CD4-positive, alpha-beta T cell treated with Interleukin-12 subunit alpha and Interleukin-12 subunit beta, for 1 hour (primary cell): ENCODE measurements at regions not wholly inside any gene's neighbourhood (a gene's known extent, or its start where the extent isn't known, plus 50 kb on each side); places are given as distances from the start of the nearest gene placed in this dataset.

Source experiments
- DNase-seq: peaks from one replicate; pipeline ENCODE4 v3.0.0-alpha.2; 2020

- no peak for DNase-seq
Observed at GRCh38 chr7:46970131-46970430, 611.8 kb downstream of the TNS3 start.

GRCh38 chr7:46969303-46970130 is 612.4 kb downstream of the TNS3 start:
- DNase-seq: no peak

- DNase-seq: no peak
Observed at GRCh38 chr7:46968003-46968402, 613.9 kb downstream of the TNS3 start.

- DNase-seq: no peak
Observed at GRCh38 chr7:46963719-46964118, 618.2 kb downstream of the TNS3 start.

GRCh38 chr7:46960970-46961369 is 620.9 kb downstream of the TNS3 start:
- no peak for DNase-seq

- no peak for DNase-seq
Observed at GRCh38 chr7:46957195-46957594, 624.7 kb downstream of the TNS3 start.

GRCh38 chr7:46955531-46955930 is 626.4 kb downstream of the TNS3 start:
- DNase-seq: no peak

GRCh38 chr7:46954181-46954580 is 627.7 kb downstream of the TNS3 start:
- DNase-seq: no peak

- no peak for DNase-seq
Observed at GRCh38 chr7:46953008-46953407, 628.9 kb downstream of the TNS3 start.

GRCh38 chr7:46949270-46949931 is 632.5 kb downstream of the TNS3 start:
- DNase-seq: no peak

- no peak for DNase-seq
Observed at GRCh38 chr7:46948716-46949115, 633.2 kb downstream of the TNS3 start.

- no peak for DNase-seq
Observed at GRCh38 chr7:46945328-46945727, 636.6 kb downstream of the TNS3 start.

GRCh38 chr7:46943996-46944395 is 637.9 kb downstream of the TNS3 start:
- DNase-seq: no peak

GRCh38 chr7:46942574-46942973 is 639.3 kb downstream of the TNS3 start:
- DNase-seq: no peak

GRCh38 chr7:46940178-46940577 is 641.7 kb downstream of the TNS3 start:
- DNase-seq: no peak

GRCh38 chr7:46939558-46939957 is 642.4 kb downstream of the TNS3 start:
- DNase-seq: no peak

GRCh38 chr7:46939089-46939488 is 642.8 kb downstream of the TNS3 start:
- no peak for DNase-seq

- DNase-seq: no peak
Observed at GRCh38 chr7:46937826-46938225, 644.1 kb downstream of the TNS3 start.

- DNase-seq: no peak
Observed at GRCh38 chr7:46934198-46934825, 647.6 kb downstream of the TNS3 start.

- no peak for DNase-seq
Observed at GRCh38 chr7:46933596-46933995, 648.3 kb downstream of the TNS3 start.

- no peak for DNase-seq
Observed at GRCh38 chr7:46932676-46933424, 649.1 kb downstream of the TNS3 start.

- no peak for DNase-seq
Observed at GRCh38 chr7:46932306-46932675, 649.6 kb downstream of the TNS3 start.

- DNase-seq: no peak
Observed at GRCh38 chr7:46930366-46930765, 651.5 kb downstream of the TNS3 start.

- DNase-seq: no peak
Observed at GRCh38 chr7:46929359-46929758, 652.6 kb downstream of the TNS3 start.
